ENCODE measurements at regions not wholly inside any gene's neighbourhood (a gene's known extent, or its start where the extent isn't known, plus 50 kb on each side); places are given as distances from the start of the nearest gene placed in this dataset.

GRCh38 chr2:129888896-129889295 is 90.6 kb upstream of the RAB6C start:
- no peaks in the 10 kb centered on the region for H3K9me3 ChIP-seq (ENCODE audit: control insufficient read depth, insufficient read depth, low read length)
- H3K27ac ChIP-seq (ENCODE audit: low read depth, low read length): no peak overlapping the region
- H3K4me3 ChIP-seq (ENCODE audit: low read depth, low read length): no peak overlapping the region
- ChIA-PET CTCF (no interaction called here), POLR2A (no interaction called here)
- DNase-seq (ENCODE audit: low read depth, low spot score): no peak
- no peak for TF ChIP-seq CTCF (IDR thresholded peaks at IDR 0.05; ENCODE audit: low read depth, low read length)
- H3K27me3 ChIP-seq (ENCODE audit: control insufficient read depth, insufficient read depth, low read length): no peaks in the 10 kb centered on the region

GRCh38 chr2:129891341-129892320 is 87.8 kb upstream of the RAB6C start:
- no peak overlapping the region for H3K4me3 ChIP-seq (ENCODE audit: low read depth, low read length)
- H3K27ac ChIP-seq (ENCODE audit: low read depth, low read length): no peak overlapping the region
- no peak for DNase-seq (ENCODE audit: low read depth, low spot score)
- ChIA-PET CTCF (no interaction called here), POLR2A (no interaction called here)
- H3K9me3 ChIP-seq (ENCODE audit: control insufficient read depth, insufficient read depth, low read length): no peaks in the 10 kb centered on the region
- no peak for TF ChIP-seq CTCF (IDR thresholded peaks at IDR 0.05; ENCODE audit: low read depth, low read length)
- H3K27me3 ChIP-seq (ENCODE audit: control insufficient read depth, insufficient read depth, low read length): no peaks in the 10 kb centered on the region

- TF ChIP-seq CTCF (IDR thresholded peaks at IDR 0.05; ENCODE audit: low read depth, low read length): no peak
- no peak overlapping the region for H3K4me3 ChIP-seq (ENCODE audit: low read depth, low read length)
- no peaks in the 10 kb centered on the region for H3K27me3 ChIP-seq (ENCODE audit: control insufficient read depth, insufficient read depth, low read length)
- POLR2A ChIA-PET: no interaction called here
- H3K9me3 ChIP-seq (ENCODE audit: control insufficient read depth, insufficient read depth, low read length): no peaks in the 10 kb centered on the region
- DNase-seq (ENCODE audit: low read depth, low spot score): no peak
- CTCF ChIA-PET: no interaction called here
- no peak overlapping the region for H3K27ac ChIP-seq (ENCODE audit: low read depth, low read length)
These were observed 87.1 kb upstream of the RAB6C start for GRCh38 chr2:129892360-129892759.

- no peaks in the 10 kb centered on the region for H3K9me3 ChIP-seq (ENCODE audit: control insufficient read depth, insufficient read depth, low read length)
- ChIA-PET POLR2A (no interaction called here), CTCF (no interaction called here)
- TF ChIP-seq CTCF (IDR thresholded peaks at IDR 0.05; ENCODE audit: low read depth, low read length): no peak
- no peak overlapping the region for H3K27ac ChIP-seq (ENCODE audit: low read depth, low read length)
- no peak overlapping the region for H3K4me3 ChIP-seq (ENCODE audit: low read depth, low read length)
- no peak for DNase-seq (ENCODE audit: low read depth, low spot score)
- H3K27me3 ChIP-seq (ENCODE audit: control insufficient read depth, insufficient read depth, low read length): no peaks in the 10 kb centered on the region
These were observed 86.7 kb upstream of the RAB6C start for GRCh38 chr2:129892773-129893172.

GRCh38 chr2:129893244-129893643 is 86.2 kb upstream of the RAB6C start:
- no peak overlapping the region for H3K4me3 ChIP-seq (ENCODE audit: low read depth, low read length)
- POLR2A ChIA-PET: no interaction called here
- H3K27me3 ChIP-seq (ENCODE audit: control insufficient read depth, insufficient read depth, low read length): no peaks in the 10 kb centered on the region
- TF ChIP-seq CTCF (IDR thresholded peaks at IDR 0.05; ENCODE audit: low read depth, low read length): no peak
- no peak for DNase-seq (ENCODE audit: low read depth, low spot score)
- H3K9me3 ChIP-seq (ENCODE audit: control insufficient read depth, insufficient read depth, low read length): no peaks in the 10 kb centered on the region
- CTCF ChIA-PET: no interaction called here
- no peak overlapping the region for H3K27ac ChIP-seq (ENCODE audit: low read depth, low read length)

All from AG04450 (cell line).